ENCODE measurements at regions not wholly inside any gene's neighbourhood (a gene's known extent, or its start where the extent isn't known, plus 50 kb on each side); places are given as distances from the start of the nearest gene placed in this dataset.

- DNase-seq: no peak
- Histone ChIP-seq H3K27me3 (no peaks in the 10 kb centered on the region), H3K9me3 (no peaks in the 10 kb centered on the region), H3K4me3 (no peak overlapping the region), H3K27ac (no peak overlapping the region), H3K36me3 (no peaks in the 10 kb centered on the region), H3K4me1 (no peaks in the 10 kb centered on the region)
- intact Hi-C loops (cut with DNase I): no loop called here
- TF ChIP-seq POLR2AphosphoS5 (IDR thresholded peaks at IDR 0.05): no peak
- no peak for TF ChIP-seq POLR2A (IDR thresholded peaks at IDR 0.05)
- no peak for TF ChIP-seq EP300 (IDR thresholded peaks at IDR 0.05)
- no peak for TF ChIP-seq CTCF (IDR thresholded peaks at IDR 0.05)
- WGBS, 2 donors: 87 to 90% methylated on average over 4 of the region's 4 CpGs
Measured at GRCh38 chr5:109611061-109611460, 78.7 kb upstream of the MAN2A1 start.

GRCh38 chr5:109610581-109610980 is 79.1 kb upstream of the MAN2A1 start:
- no peaks in the 10 kb centered on the region for H3K9me3 ChIP-seq
- H3K4me3 ChIP-seq: no peak overlapping the region
- H3K36me3 ChIP-seq: no peaks in the 10 kb centered on the region
- no peaks in the 10 kb centered on the region for H3K4me1 ChIP-seq
- intact Hi-C loops (cut with DNase I): no loop called here
- DNase-seq: no peak
- no peak for TF ChIP-seq CTCF (IDR thresholded peaks at IDR 0.05)
- no peak for TF ChIP-seq POLR2AphosphoS5 (IDR thresholded peaks at IDR 0.05)
- TF ChIP-seq POLR2A (IDR thresholded peaks at IDR 0.05): no peak
- TF ChIP-seq EP300 (IDR thresholded peaks at IDR 0.05): no peak
- no peaks in the 10 kb centered on the region for H3K27me3 ChIP-seq
- WGBS, 2 donors: 75 to 80% methylated on average over 3 of the region's 3 CpGs
- no peak overlapping the region for H3K27ac ChIP-seq

DNA sequence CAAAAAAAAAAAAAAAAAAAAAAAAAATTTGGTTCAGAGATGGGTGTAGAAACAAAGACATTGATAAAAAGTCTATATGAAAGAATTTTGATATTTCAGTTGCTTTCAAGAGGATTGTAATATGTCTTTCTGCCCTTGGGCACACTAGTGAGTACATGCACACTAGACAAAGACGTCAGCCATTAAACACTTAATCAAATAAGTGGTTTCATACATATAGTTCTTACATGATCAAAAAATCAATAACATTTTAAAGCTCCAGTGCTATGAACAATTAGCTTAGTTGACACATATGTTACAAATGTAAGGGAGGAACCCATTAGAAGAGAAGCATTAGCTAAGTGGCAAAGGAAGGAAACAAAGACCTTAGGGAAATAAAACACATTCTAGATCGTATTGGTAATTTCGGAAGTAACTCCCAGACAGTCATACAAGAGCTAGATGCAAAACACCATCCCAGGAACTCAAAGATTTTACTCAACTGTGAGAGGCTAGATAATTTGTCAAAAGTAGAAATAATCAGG is 84.5 kb upstream of the MAN2A1 start:
- intact Hi-C loops (cut with DNase I): no loop called here
- Histone ChIP-seq H3K27ac (no peak overlapping the region), H3K9me3 (no peaks in the 10 kb centered on the region), H3K27me3 (no peaks in the 10 kb centered on the region), H3K4me1 (no peaks in the 10 kb centered on the region), H3K4me3 (no peak overlapping the region), H3K36me3 (no peaks in the 10 kb centered on the region)
- 88 to 96% methylated on average over 3 of the region's 3 CpGs for WGBS, 2 donors
- TF ChIP-seq POLR2AphosphoS5 (IDR thresholded peaks at IDR 0.05) (no peak), CTCF (IDR thresholded peaks at IDR 0.05) (no peak), EP300 (IDR thresholded peaks at IDR 0.05) (no peak), POLR2A (IDR thresholded peaks at IDR 0.05) (no peak)
- no peak for DNase-seq

- TF ChIP-seq POLR2AphosphoS5 (IDR thresholded peaks at IDR 0.05) (no peak), EP300 (IDR thresholded peaks at IDR 0.05) (no peak)
- Histone ChIP-seq H3K4me1 (no peaks in the 10 kb centered on the region), H3K27ac (no peak overlapping the region), H3K4me3 (no peak overlapping the region), H3K9me3 (no peaks in the 10 kb centered on the region), H3K36me3 (no peaks in the 10 kb centered on the region), H3K27me3 (no peaks in the 10 kb centered on the region)
- 100% methylated on average over 1 of the region's 1 CpG for WGBS, 2 donors
- DNase-seq: no peak
- intact Hi-C loops (cut with DNase I): no loop called here
Measured at GRCh38 chr5:109604758-109605157, 85.0 kb upstream of the MAN2A1 start.

GRCh38 chr5:109601736-109602135 is 88.0 kb upstream of the MAN2A1 start:
- Histone ChIP-seq H3K27me3 (no peaks in the 10 kb centered on the region), H3K4me1 (no peaks in the 10 kb centered on the region), H3K9me3 (no peaks in the 10 kb centered on the region), H3K36me3 (no peaks in the 10 kb centered on the region), H3K27ac (no peak overlapping the region), H3K4me3 (no peak overlapping the region)
- no peak for DNase-seq
- WGBS, 2 donors: 69 to 76% methylated on average over 3 of the region's 3 CpGs
- intact Hi-C loops (cut with DNase I): no loop called here
- TF ChIP-seq EP300 (IDR thresholded peaks at IDR 0.05): no peak
- TF ChIP-seq POLR2A (IDR thresholded peaks at IDR 0.05): no peak
- TF ChIP-seq POLR2AphosphoS5 (IDR thresholded peaks at IDR 0.05): no peak
- TF ChIP-seq CTCF (IDR thresholded peaks at IDR 0.05): no peak

Data from sigmoid colon (tissue), 6 donors.